WTC11 (cell line): ENCODE measurements at regions not wholly inside any gene's neighbourhood (a gene's known extent, or its start where the extent isn't known, plus 50 kb on each side); places are given as distances from the start of the nearest gene placed in this dataset.

Source experiments
- ATF2 ChIP-seq: sonication (generic); formaldehyde crosslinking; IDR thresholded peaks from 2 replicates; pipeline ENCODE4 v1.8.1; 2022; ENCODE audit warnings: low read depth, missing genetic modification reagents, borderline replicate concordance
- CREB1 ChIP-seq: sonication (generic); formaldehyde crosslinking; IDR thresholded peaks from 2 replicates; pipeline ENCODE4 v1.8.0; 2023; ENCODE audit warnings: mild to moderate bottlenecking, missing genetic modification reagents
- CTCF ChIP-seq: fragments of 200-600 bp; IDR thresholded peaks from 2 replicates; pipeline ENCODE4 v1.8.0; 2022; ENCODE audit warnings: antibody characterized with exemption
- E2F1 ChIP-seq: sonication (generic); formaldehyde crosslinking; IDR thresholded peaks from 2 replicates; pipeline ENCODE4 v1.8.0; 2022; ENCODE audit warnings: mild to moderate bottlenecking, missing genetic modification reagents
- GTF2I ChIP-seq: fragments of 250-450 bp; sonication (Bioruptor Pico); conservative IDR thresholded peaks from 2 replicates; pipeline ENCODE4 v1.4.0; 2021; ENCODE audit warnings: mild to moderate bottlenecking
- HMGXB4 ChIP-seq: sonication (generic); formaldehyde crosslinking; IDR thresholded peaks from 2 replicates; pipeline ENCODE4 v1.8.1; 2023; ENCODE audit warnings: mild to moderate bottlenecking, moderate library complexity, missing genetic modification reagents
- JUN ChIP-seq: sonication (generic); formaldehyde crosslinking; IDR thresholded peaks from 2 replicates; pipeline ENCODE4 v1.8.0; 2023; ENCODE audit warnings: mild to moderate bottlenecking, missing genetic modification reagents
- MAX ChIP-seq: sonication (generic); formaldehyde crosslinking; IDR thresholded peaks from 2 replicates; pipeline ENCODE4 v1.8.0; 2022; ENCODE audit warnings: mild to moderate bottlenecking, missing genetic modification reagents
- NFE2L1 ChIP-seq: sonication (generic); formaldehyde crosslinking; IDR thresholded peaks from 2 replicates; pipeline ENCODE4 v1.8.1; 2023; ENCODE audit warnings: missing genetic modification reagents
- NR1H2 ChIP-seq: sonication (generic); formaldehyde crosslinking; IDR thresholded peaks from 2 replicates; pipeline ENCODE4 v1.9.0; 2021; ENCODE audit warnings: mild to moderate bottlenecking, moderate library complexity, missing genetic modification reagents
- PREB ChIP-seq: sonication (generic); formaldehyde crosslinking; IDR thresholded peaks from 2 replicates; pipeline ENCODE4 v1.8.1; 2022; ENCODE audit warnings: mild to moderate bottlenecking, missing genetic modification reagents, moderate library complexity, borderline replicate concordance
- SMAD3 ChIP-seq: sonication (generic); formaldehyde crosslinking; IDR thresholded peaks from 2 replicates; pipeline ENCODE4 v1.8.0; 2022; ENCODE audit warnings: missing genetic modification reagents, mild to moderate bottlenecking, borderline replicate concordance
- TCF7 ChIP-seq: sonication (generic); formaldehyde crosslinking; IDR thresholded peaks from 2 replicates; pipeline ENCODE4 v1.8.0; 2022; ENCODE audit warnings: mild to moderate bottlenecking, low read depth, missing genetic modification reagents, moderate library complexity
- USF2 ChIP-seq: sonication (generic); formaldehyde crosslinking; IDR thresholded peaks from 2 replicates; pipeline ENCODE4 v1.8.1; 2023; ENCODE audit warnings: mild to moderate bottlenecking, missing genetic modification reagents, moderate library complexity

- TF ChIP-seq CTCF (no peak), TCF7 (CRISPR knock-in tag) (no peak), GTF2I (no peak), MAX (no peak), PREB (CRISPR knock-in tag) (no peak), E2F1 (CRISPR knock-in tag) (no peak), USF2 (CRISPR knock-in tag) (no peak), NR1H2 (no peak), JUN (CRISPR knock-in tag) (no peak), CREB1 (CRISPR knock-in tag) (no peak), ATF2 (CRISPR knock-in tag) (no peak), NFE2L1 (CRISPR knock-in tag) (no peak), SMAD3 (CRISPR knock-in tag) (no peak), HMGXB4 (CRISPR knock-in tag) (no peak)
Measured at GRCh38 chr2:7625392-7626138, 708.4 kb downstream of the RNF144A start.
